Immature natural killer cell (primary cell): ENCODE measurements at regions not wholly inside any gene's neighbourhood (a gene's known extent, or its start where the extent isn't known, plus 50 kb on each side); places are given as distances from the start of the nearest gene placed in this dataset.

Experiments used
- DNase-seq, 3 donors: peaks; one replicate each; pipeline ENCODE4 v3.0.0; 2022; ENCODE audit warnings: mixed read lengths in 1 of 3
- H3K27ac Mint-ChIP-seq, 6 donors: one replicate each; pipeline ENCODE4 v1.8.0; 2020; ENCODE audit warnings: mixed read lengths in 6 of 6, mild to moderate bottlenecking in 5 of 6, inconsistent platforms in 4 of 6, moderate library complexity in 3 of 6
- H3K27me3 Mint-ChIP-seq, 3 donors: one replicate each; pipeline ENCODE4 v1.8.0; 2020 to 2021; ENCODE audit warnings: low read depth in 3 of 3, mild to moderate bottlenecking in 3 of 3, mixed read lengths in 3 of 3, moderate library complexity in 3 of 3, inconsistent platforms in 1 of 3
- H3K36me3 Mint-ChIP-seq, 3 donors: one replicate each; pipeline ENCODE4 v1.8.0; 2020; ENCODE audit warnings: mixed read lengths in 3 of 3, inconsistent platforms in 2 of 3, mild to moderate bottlenecking in 2 of 3
- H3K4me1 Mint-ChIP-seq, 2 donors: one replicate each; pipeline ENCODE4 v1.8.0; 2020; ENCODE audit warnings: inconsistent platforms in 2 of 2, mild to moderate bottlenecking in 2 of 2, mixed read lengths in 2 of 2, moderate library complexity in 1 of 2
- H3K4me3 Mint-ChIP-seq, 5 donors: one replicate each; pipeline ENCODE4 v1.8.0; 2020; ENCODE audit warnings: mild to moderate bottlenecking in 5 of 5, mixed read lengths in 5 of 5, inconsistent platforms in 3 of 5, moderate library complexity in 3 of 5
- H3K9me3 Mint-ChIP-seq, 6 donors: one replicate each; pipeline ENCODE4 v1.8.0; 2020; ENCODE audit warnings: mild to moderate bottlenecking in 6 of 6, mixed read lengths in 6 of 6, inconsistent platforms in 4 of 6, moderate library complexity in 3 of 6

DNA sequence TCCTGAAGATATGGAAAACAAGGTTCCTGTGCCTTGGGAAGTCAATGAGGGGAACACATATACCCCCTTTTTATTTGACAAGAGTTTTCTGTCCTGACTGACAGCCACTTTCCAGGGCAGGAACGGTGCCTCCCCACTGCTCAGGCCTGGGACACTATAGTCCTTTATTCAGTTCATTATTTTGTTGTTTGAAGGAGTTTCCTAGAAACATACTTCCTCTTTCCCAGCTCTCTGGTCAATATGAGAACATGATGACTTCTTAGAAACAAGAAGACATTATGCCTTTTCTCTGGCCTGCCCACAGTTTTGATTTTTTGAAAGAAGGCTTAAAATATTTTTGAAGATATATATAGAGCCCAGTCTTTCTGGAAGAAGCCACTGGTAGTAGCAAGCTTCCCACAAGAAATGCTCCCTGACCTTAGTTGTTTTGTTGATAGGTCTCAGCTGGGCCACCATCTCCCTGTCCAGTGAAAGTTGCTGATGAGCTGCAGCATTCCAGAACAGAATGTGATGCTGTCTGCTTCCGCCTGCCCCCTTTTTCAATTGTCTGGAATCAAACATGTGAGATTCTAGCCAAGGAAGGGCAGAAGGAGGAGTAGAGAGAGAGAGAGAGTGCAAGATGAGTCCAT is 122.7 kb upstream of the ADRA1D start:
- Mint-ChIP-seq H3K9me3 (no peaks in the 10 kb centered on the region), H3K27ac (no peak overlapping the region), H3K27me3 (peaks cover 0 to 5% (median 4%) of the 10 kb centered on the region in 3 donors), H3K4me1 (peaks cover 16 to 17% of the 10 kb centered on the region in 2 donors), H3K4me3 (no peak overlapping the region), H3K36me3 (no peaks in the 10 kb centered on the region)
- no peak for DNase-seq

DNA sequence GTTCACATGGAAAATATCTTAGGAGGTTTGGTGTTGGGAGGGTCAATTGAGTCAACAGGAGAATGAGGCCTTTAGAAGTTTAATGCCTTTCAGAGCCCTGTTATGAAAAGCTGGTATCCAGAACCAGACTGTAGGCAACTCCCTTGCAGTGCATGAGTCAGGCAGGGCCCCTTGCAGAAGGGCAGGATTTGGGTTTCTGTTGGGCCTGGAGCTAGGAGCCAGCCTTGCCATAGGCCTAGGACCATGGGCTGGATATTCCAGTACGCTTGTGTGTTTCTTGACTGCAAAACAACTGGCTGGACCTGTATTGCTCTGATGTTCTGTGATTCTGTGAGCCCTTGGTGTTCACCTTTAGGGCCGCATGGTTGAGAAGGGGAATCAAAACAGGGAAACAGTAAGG is 121.8 kb upstream of the ADRA1D start:
- Mint-ChIP-seq H3K27ac (no peak overlapping the region), H3K36me3 (no peaks in the 10 kb centered on the region), H3K9me3 (no peaks in the 10 kb centered on the region), H3K27me3 (peaks cover 0 to 5% (median 4%) of the 10 kb centered on the region in 3 donors), H3K4me3 (no peak overlapping the region), H3K4me1 (peaks cover 16 to 17% of the 10 kb centered on the region in 2 donors)
- DNase-seq = no peak

- Mint-ChIP-seq H3K27ac (peak overlapping the region; percentile 1 to 45 (median 13)), H3K36me3 (no peaks in the 10 kb centered on the region), H3K4me1 (peaks cover 16 to 17% of the 10 kb centered on the region in 2 donors), H3K27me3 (peaks cover 0 to 5% (median 4%) of the 10 kb centered on the region in 3 donors), H3K4me3 (peak overlapping the region; percentile 7 to 49 (median 15)), H3K9me3 (no peaks in the 10 kb centered on the region)
- no peak for DNase-seq
Observed at GRCh38 chr20:4369798-4370124, 120.7 kb upstream of the ADRA1D start.

DNA sequence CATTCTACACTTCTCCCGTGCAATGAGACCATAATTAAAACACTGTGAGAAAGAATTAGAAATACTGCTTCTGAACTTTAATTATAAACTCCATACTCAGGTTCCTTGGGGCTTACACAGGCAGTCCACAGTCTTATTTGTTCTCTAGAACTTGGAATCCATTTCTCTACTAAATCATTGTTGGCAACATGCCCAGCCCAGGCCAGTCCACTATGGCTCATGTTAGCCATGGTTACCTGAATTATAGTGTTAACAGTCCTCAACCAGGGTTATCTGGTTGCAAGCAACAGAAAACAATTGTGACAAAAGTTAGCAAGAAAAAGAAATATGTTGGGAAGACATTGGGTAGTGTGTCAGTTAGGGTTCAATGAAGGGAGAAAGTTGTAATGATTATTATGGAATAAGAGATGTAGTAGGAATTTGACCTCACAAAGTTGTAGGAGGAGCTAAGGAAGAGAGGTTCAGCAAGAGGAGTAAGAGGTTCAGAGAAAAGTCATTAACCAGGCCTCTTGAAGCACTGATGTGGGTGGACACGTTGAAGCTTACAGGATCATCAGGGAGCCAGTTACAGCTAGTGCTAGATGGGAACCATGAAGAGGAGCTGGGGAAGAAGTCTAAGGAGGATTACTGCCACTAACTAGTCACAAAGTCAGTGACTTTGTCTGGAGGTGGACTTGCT is 120.2 kb upstream of the ADRA1D start:
- Mint-ChIP-seq H3K9me3 (no peaks in the 10 kb centered on the region), H3K4me1 (peaks cover 16 to 17% of the 10 kb centered on the region in 2 donors), H3K27ac (peak overlapping the region; percentile 1 to 45 (median 13)), H3K27me3 (peaks cover 0 to 5% (median 4%) of the 10 kb centered on the region in 3 donors), H3K4me3 (peak overlapping the region; percentile 7 to 49 (median 15)), H3K36me3 (no peaks in the 10 kb centered on the region)
- DNase-seq = no peak

- H3K36me3 Mint-ChIP-seq = no peaks in the 10 kb centered on the region
- peaks cover 2 to 5% (median 3%) of the 10 kb centered on the region in 3 donors for H3K27me3 Mint-ChIP-seq
- H3K4me1 Mint-ChIP-seq = peaks cover 16 to 17% of the 10 kb centered on the region in 2 donors
- no peak overlapping the region for H3K27ac Mint-ChIP-seq
- peaks cover 0 to 3% (median 0%) of the 10 kb centered on the region in 6 donors for H3K9me3 Mint-ChIP-seq
- DNase-seq = no peak
- no peak overlapping the region for H3K4me3 Mint-ChIP-seq
Observed at GRCh38 chr20:4366076-4366475, 117.0 kb upstream of the ADRA1D start.

DNA sequence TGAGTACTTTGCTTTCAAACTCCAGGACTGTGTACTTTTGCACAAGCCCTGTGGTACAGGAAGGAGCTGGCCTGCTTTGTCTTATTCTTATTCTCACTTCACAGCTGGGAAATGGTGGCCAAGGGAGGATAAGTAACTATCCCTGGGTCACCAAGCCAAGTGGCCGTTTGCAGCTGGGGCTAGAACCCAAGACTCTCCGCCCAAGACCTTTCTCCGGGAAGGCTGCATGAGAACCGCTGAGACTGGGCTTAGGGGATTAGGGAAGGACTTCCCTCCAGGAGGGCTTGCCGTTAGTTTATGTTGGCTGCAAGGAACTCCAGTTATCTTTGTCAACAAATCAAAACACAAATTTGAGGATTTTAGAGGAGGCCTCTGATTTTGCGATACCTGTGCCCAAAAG is 109.5 kb upstream of the ADRA1D start:
- Mint-ChIP-seq H3K27ac (no peak overlapping the region), H3K27me3 (peaks cover 3 to 21% (median 4%) of the 10 kb centered on the region in 3 donors), H3K4me1 (no peaks in the 10 kb centered on the region), H3K9me3 (peaks cover 0 to 4% (median 0%) of the 10 kb centered on the region in 6 donors), H3K36me3 (no peaks in the 10 kb centered on the region), H3K4me3 (no peak overlapping the region)
- no peak for DNase-seq

GRCh38 chr20:4352348-4352747 is 103.3 kb upstream of the ADRA1D start:
- no peak overlapping the region for H3K4me3 Mint-ChIP-seq
- peaks cover 5 to 12% (median 5%) of the 10 kb centered on the region in 3 donors for H3K27me3 Mint-ChIP-seq
- H3K36me3 Mint-ChIP-seq = peaks cover 0 to 4% (median 0%) of the 10 kb centered on the region in 3 donors
- no peak overlapping the region for H3K27ac Mint-ChIP-seq
- H3K9me3 Mint-ChIP-seq = peaks cover 0 to 5% (median 0%) of the 10 kb centered on the region in 6 donors
- DNase-seq = no peak
- no peaks in the 10 kb centered on the region for H3K4me1 Mint-ChIP-seq

- peaks cover 0 to 5% (median 0%) of the 10 kb centered on the region in 6 donors for H3K9me3 Mint-ChIP-seq
- H3K4me1 Mint-ChIP-seq = no peaks in the 10 kb centered on the region
Observed at GRCh38 chr20:4350096-4350495, 101.0 kb upstream of the ADRA1D start.

GRCh38 chr20:4344670-4345069 is 95.6 kb upstream of the ADRA1D start:
- peaks cover 0 to 13% (median 2%) of the 10 kb centered on the region in 3 donors for H3K27me3 Mint-ChIP-seq
- no peak for DNase-seq
- no peak overlapping the region for H3K4me3 Mint-ChIP-seq
- no peaks in the 10 kb centered on the region for H3K36me3 Mint-ChIP-seq
- no peaks in the 10 kb centered on the region for H3K4me1 Mint-ChIP-seq
- no peaks in the 10 kb centered on the region for H3K9me3 Mint-ChIP-seq
- no peak overlapping the region for H3K27ac Mint-ChIP-seq

More at GRCh38 chr20:4350096-4350495, 101.0 kb upstream of the ADRA1D start:
- H3K4me3 Mint-ChIP-seq = no peak overlapping the region
- no peak for DNase-seq
- H3K27me3 Mint-ChIP-seq = peaks cover 3 to 7% (median 3%) of the 10 kb centered on the region in 3 donors
- no peak overlapping the region for H3K27ac Mint-ChIP-seq
- H3K36me3 Mint-ChIP-seq = peaks cover 0 to 4% (median 0%) of the 10 kb centered on the region in 3 donors

DNA sequence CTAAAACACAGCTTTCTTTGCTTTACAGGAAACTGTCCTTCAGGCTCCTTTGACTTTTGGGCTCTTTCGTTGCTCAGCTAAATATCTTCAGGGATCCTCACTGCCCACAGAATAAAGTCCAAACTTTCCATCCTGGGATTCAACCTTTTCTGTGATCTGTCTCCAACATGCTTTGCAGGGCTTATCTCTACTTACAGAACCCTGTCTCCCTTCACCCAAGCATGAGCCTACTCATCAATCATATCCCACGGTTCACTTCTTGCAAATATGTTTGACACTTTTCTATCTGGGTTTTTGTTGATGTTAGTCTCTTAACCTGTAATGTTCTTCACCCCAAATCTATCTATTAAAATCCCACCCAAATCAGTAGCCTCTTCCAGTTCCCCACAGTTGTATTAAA is 93.5 kb upstream of the ADRA1D start:
- peaks cover 0 to 15% (median 2%) of the 10 kb centered on the region in 3 donors for H3K27me3 Mint-ChIP-seq

GRCh38 chr20:4341804-4342485 is 92.9 kb upstream of the ADRA1D start:
- no peaks in the 10 kb centered on the region for H3K9me3 Mint-ChIP-seq
- no peak overlapping the region for H3K4me3 Mint-ChIP-seq
- H3K4me1 Mint-ChIP-seq = no peaks in the 10 kb centered on the region
- no peaks in the 10 kb centered on the region for H3K36me3 Mint-ChIP-seq
- H3K27ac Mint-ChIP-seq = no peak overlapping the region
- H3K27me3 Mint-ChIP-seq = peaks cover 0 to 14% (median 4%) of the 10 kb centered on the region in 3 donors
- no peak for DNase-seq

More for the DNA sequence above, 93.5 kb upstream of the ADRA1D start:
- no peaks in the 10 kb centered on the region for H3K36me3 Mint-ChIP-seq
- no peak overlapping the region for H3K4me3 Mint-ChIP-seq
- no peaks in the 10 kb centered on the region for H3K9me3 Mint-ChIP-seq
- no peaks in the 10 kb centered on the region for H3K4me1 Mint-ChIP-seq
- no peak overlapping the region for H3K27ac Mint-ChIP-seq
- no peak for DNase-seq

- no peak for DNase-seq
- Mint-ChIP-seq H3K4me3 (no peak overlapping the region), H3K36me3 (no peaks in the 10 kb centered on the region), H3K9me3 (peaks cover 0 to 2% (median 0%) of the 10 kb centered on the region in 6 donors), H3K27ac (no peak overlapping the region), H3K4me1 (no peaks in the 10 kb centered on the region), H3K27me3 (peaks cover 2 to 11% (median 7%) of the 10 kb centered on the region in 3 donors)
Observed at GRCh38 chr20:4335722-4336121, 86.6 kb upstream of the ADRA1D start.

GRCh38 chr20:4332121-4332860 is 83.2 kb upstream of the ADRA1D start:
- Mint-ChIP-seq H3K27ac (no peak overlapping the region), H3K4me3 (no peak overlapping the region), H3K4me1 (no peaks in the 10 kb centered on the region), H3K27me3 (peaks cover 5 to 10% (median 5%) of the 10 kb centered on the region in 3 donors), H3K9me3 (peaks cover 0 to 2% (median 0%) of the 10 kb centered on the region in 6 donors), H3K36me3 (no peaks in the 10 kb centered on the region)
- DNase-seq = no peak
